Small intestine (tissue), 7 donors: ENCODE measurements at regions not wholly inside any gene's neighbourhood (a gene's known extent, or its start where the extent isn't known, plus 50 kb on each side); places are given as distances from the start of the nearest gene placed in this dataset.

Source experiments
- DNase-seq, 2 donors: peaks; one replicate each; pipeline versions ENCODE4 v3.0.0 to v3.0.0-alpha.2; 2013
- FAIRE-seq: peaks from 2 replicates; lab custom pipeline; 2012; peaks lifted over from hg19 to GRCh38; lab: Jason Lieb, UNC
- H3K27ac ChIP-seq, 3 donors: one replicate each; pipeline ENCODE4 v1.5.1; 2013; ENCODE audit warnings: low read length in 2 of 3, mild to moderate bottlenecking in 2 of 3, control low read depth in 1 of 3, inconsistent platforms in 1 of 3, low read depth in 1 of 3, moderate library complexity in 1 of 3
- H3K27me3 ChIP-seq, 3 donors: one replicate each; pipeline ENCODE4 v1.6.1; 2013; ENCODE audit warnings: low read length in 3 of 3, inconsistent platforms in 1 of 3; ENCODE audit not compliant: control insufficient read depth in 3 of 3, insufficient read depth in 3 of 3
- H3K36me3 ChIP-seq, 3 donors: one replicate each; pipeline ENCODE4 v1.6.1; 2013; ENCODE audit warnings: low read length in 3 of 3, inconsistent platforms in 1 of 3, low read depth in 1 of 3, mild to moderate bottlenecking in 1 of 3, moderate library complexity in 1 of 3; ENCODE audit not compliant: control insufficient read depth in 3 of 3, insufficient read depth in 2 of 3
- H3K4me1 ChIP-seq, 3 donors: one replicate each; pipeline ENCODE4 v1.6.1; 2013; ENCODE audit warnings: low read length in 2 of 3, inconsistent platforms in 1 of 3, low read depth in 1 of 3, mild to moderate bottlenecking in 1 of 3, moderate library complexity in 1 of 3; ENCODE audit not compliant: control insufficient read depth in 3 of 3, insufficient read depth in 2 of 3
- H3K4me3 ChIP-seq, 3 donors: one replicate each; pipeline ENCODE4 v1.5.1; 2013; ENCODE audit warnings: low read length in 3 of 3, control low read depth in 1 of 3, inconsistent platforms in 1 of 3, low read depth in 1 of 3, mild to moderate bottlenecking in 1 of 3, moderate library complexity in 1 of 3
- H3K9me3 ChIP-seq, 2 donors: one replicate each; pipeline ENCODE4 v1.6.1; 2013; ENCODE audit warnings: low read depth in 1 of 2, low read length in 1 of 2; ENCODE audit not compliant: control insufficient read depth in 2 of 2, insufficient read depth in 1 of 2
- WGBS, 3 donors: extraction: QIAGEN DNeasy Blood & Tissue Kit; methylation state at CpG; one replicate each; pipeline ENCODE4 v1.1.7; 2013; 5-methylcytosine and 5-hydroxymethylcytosine counted together
- donor health status: healthy with polysubstance abuse.
- donor health status: control.
- donor health status: control.
- donor health status: Bipolar disorder and iron deficiency.
- donor health status: healthy.

- H3K27ac ChIP-seq: no peak overlapping the region
- H3K27me3 ChIP-seq: no peaks in the 10 kb centered on the region
- DNase-seq: no peak
- FAIRE-seq: no peak
- H3K9me3 ChIP-seq: no peaks in the 10 kb centered on the region
- H3K36me3 ChIP-seq: no peaks in the 10 kb centered on the region
- no peaks in the 10 kb centered on the region for H3K4me1 ChIP-seq
- no peak overlapping the region for H3K4me3 ChIP-seq
- 56 to 82% (median 72%) methylated on average over 3 of the region's 3 CpGs for WGBS, 3 donors
Measured at GRCh38 chr4:182093935-182094334, 149.3 kb upstream of the TENM3 start.

DNA sequence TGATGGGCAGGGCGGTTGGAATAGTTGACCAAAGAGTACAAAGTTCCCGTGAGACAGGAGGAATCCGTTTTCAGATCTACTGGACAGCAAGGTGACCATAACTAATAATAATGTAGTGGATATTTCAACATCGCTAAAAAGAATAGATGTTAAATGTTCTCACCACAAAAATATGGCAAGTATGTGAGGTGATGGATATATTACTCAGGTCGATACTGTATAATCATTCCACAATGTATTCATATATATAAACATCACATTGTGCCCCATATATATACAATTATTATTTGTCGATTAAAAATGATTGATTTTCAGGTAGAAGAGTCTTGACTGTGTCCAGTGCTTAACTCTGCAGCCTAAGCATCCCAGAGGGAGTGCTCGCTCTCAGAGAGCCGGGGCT, 141.6 kb upstream of the TENM3 start:
- WGBS, 3 donors: 85 to 92% (median 88%) methylated on average over 8 of the region's 8 CpGs
- H3K4me3 ChIP-seq: no peak overlapping the region
- H3K27me3 ChIP-seq: no peaks in the 10 kb centered on the region
- H3K9me3 ChIP-seq: no peaks in the 10 kb centered on the region
- DNase-seq (no peak), FAIRE-seq (no peak)
- H3K4me1 ChIP-seq: no peaks in the 10 kb centered on the region
- no peaks in the 10 kb centered on the region for H3K36me3 ChIP-seq
- H3K27ac ChIP-seq: no peak overlapping the region

DNA sequence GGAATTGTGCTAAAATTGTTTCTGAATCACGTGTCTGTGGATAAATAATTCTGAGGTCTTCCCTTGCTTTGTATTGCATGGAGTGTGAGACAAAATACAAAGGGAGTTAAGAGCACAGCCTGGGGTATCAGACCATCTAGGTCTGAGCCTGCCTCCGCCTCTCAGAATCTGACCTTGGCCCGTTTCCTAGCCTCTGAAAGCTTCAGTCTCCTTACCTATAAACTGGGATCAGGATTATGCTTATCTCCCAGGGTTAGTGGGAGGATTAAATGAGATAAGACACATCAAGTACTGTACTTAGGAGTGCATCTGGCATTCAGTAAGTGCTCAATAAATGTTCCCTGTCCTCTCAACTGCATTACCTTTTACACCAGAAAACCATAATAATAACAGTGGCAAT, 140.6 kb upstream of the TENM3 start:
- Histone ChIP-seq H3K36me3 (no peaks in the 10 kb centered on the region), H3K27me3 (no peaks in the 10 kb centered on the region), H3K9me3 (no peaks in the 10 kb centered on the region), H3K4me1 (no peaks in the 10 kb centered on the region), H3K4me3 (no peak overlapping the region), H3K27ac (no peak overlapping the region)
- FAIRE-seq: no peak
- 31 to 61% (median 33%) methylated on average over 3 of the region's 3 CpGs for WGBS, 3 donors
- DNase-seq: no peak

- DNase-seq: no peak
- 44 to 64% (median 51%) methylated on average over 5 of the region's 5 CpGs for WGBS, 3 donors
- no peaks in the 10 kb centered on the region for H3K4me1 ChIP-seq
- no peak for FAIRE-seq
- no peaks in the 10 kb centered on the region for H3K36me3 ChIP-seq
- H3K27ac ChIP-seq: no peak overlapping the region
- H3K9me3 ChIP-seq: no peaks in the 10 kb centered on the region
- no peaks in the 10 kb centered on the region for H3K27me3 ChIP-seq
- H3K4me3 ChIP-seq: no peak overlapping the region
Measured at GRCh38 chr4:182103614-182104319, 139.4 kb upstream of the TENM3 start.

DNA sequence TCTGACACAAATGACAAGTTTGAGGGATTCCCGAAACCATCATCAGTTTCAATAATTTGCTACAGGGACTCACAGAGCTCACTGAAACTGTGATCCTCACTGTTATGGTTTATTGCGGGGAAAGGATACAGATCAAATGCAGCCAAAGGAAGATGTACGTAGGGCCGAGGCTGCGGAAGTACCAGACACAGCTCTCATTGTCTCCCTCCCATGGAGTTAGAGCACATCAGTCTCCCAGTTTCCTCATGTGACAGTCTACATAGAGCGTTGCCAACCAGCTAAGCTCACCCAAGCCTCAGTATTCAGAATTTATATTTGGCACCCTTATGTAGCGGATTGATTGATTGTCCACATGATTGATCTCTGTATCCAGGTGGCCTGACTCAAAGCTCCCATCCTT, 137.8 kb upstream of the TENM3 start:
- H3K36me3 ChIP-seq: no peaks in the 10 kb centered on the region
- no peak for FAIRE-seq

DNA sequence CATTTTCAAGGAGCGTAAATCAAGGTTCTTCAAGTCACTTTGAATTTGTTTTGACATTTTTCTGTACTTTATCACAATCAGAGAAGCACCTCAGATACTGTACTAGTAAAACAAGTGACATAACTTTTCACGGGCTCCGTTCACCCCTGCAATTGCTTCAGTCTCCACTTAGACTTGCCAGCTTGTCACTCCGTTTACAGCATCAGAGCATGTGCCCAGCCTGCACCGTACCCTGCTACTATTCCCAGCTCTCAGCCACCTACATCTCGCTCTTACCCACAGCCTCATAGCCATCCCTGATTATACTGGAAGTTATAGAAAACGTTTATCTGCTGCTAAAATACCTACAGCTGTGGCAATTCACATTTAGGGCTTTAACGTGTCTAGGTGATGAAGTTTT, 135.3 kb upstream of the TENM3 start:
- WGBS, 3 donors: 65 to 71% (median 70%) methylated on average over 8 of the region's 8 CpGs
- FAIRE-seq: no peak
- Histone ChIP-seq H3K4me3 (no peak overlapping the region), H3K36me3 (no peaks in the 10 kb centered on the region), H3K27ac (no peak overlapping the region), H3K9me3 (no peaks in the 10 kb centered on the region), H3K27me3 (no peaks in the 10 kb centered on the region), H3K4me1 (no peaks in the 10 kb centered on the region)
- DNase-seq: no peak

More for the DNA sequence above, 137.8 kb upstream of the TENM3 start:
- Histone ChIP-seq H3K27ac (no peak overlapping the region), H3K27me3 (no peaks in the 10 kb centered on the region), H3K4me1 (no peaks in the 10 kb centered on the region), H3K9me3 (no peaks in the 10 kb centered on the region), H3K4me3 (no peak overlapping the region)
- WGBS, 3 donors: 94% methylated on average over 7 of the region's 7 CpGs
- DNase-seq: no peak

DNA sequence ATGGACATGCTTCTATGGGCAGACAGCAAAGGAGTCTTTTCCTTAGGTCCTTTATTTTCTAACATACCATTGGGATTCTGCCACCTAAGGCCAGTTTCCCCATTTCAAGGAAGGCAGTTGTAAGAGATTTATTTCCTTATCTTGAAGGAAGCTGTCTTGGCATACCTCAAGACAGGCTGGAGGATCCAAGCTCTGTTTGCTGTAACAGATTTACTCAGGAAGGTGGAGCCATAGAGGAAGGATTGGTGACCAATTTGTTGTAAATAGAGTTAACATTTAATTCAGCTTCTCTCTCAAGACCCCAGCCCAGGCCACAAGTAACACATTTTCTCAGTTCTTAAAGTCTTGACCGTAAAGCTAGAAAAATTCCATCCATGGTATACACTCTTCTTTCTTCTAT, 131.6 kb upstream of the TENM3 start:
- Histone ChIP-seq H3K36me3 (no peaks in the 10 kb centered on the region), H3K27ac (no peak overlapping the region), H3K27me3 (no peaks in the 10 kb centered on the region), H3K4me3 (no peak overlapping the region), H3K9me3 (no peaks in the 10 kb centered on the region), H3K4me1 (no peaks in the 10 kb centered on the region)
- FAIRE-seq (no peak), DNase-seq (no peak)
- 89 to 93% (median 90%) methylated on average over 1 of the region's 1 CpG for WGBS, 3 donors

- Histone ChIP-seq H3K27me3 (no peaks in the 10 kb centered on the region), H3K27ac (no peak overlapping the region), H3K9me3 (peaks cover 0 to 6% of the 10 kb centered on the region in 2 donors), H3K36me3 (no peaks in the 10 kb centered on the region), H3K4me1 (no peaks in the 10 kb centered on the region), H3K4me3 (no peak overlapping the region)
- FAIRE-seq (no peak), DNase-seq (no peak)
Measured at GRCh38 chr4:182113779-182114178, 129.4 kb upstream of the TENM3 start.

- peaks cover 0 to 18% of the 10 kb centered on the region in 2 donors for H3K9me3 ChIP-seq
- no peak overlapping the region for H3K27ac ChIP-seq
- no peaks in the 10 kb centered on the region for H3K4me1 ChIP-seq
- H3K27me3 ChIP-seq: no peaks in the 10 kb centered on the region
- 86 to 92% (median 90%) methylated on average over 7 of the region's 7 CpGs for WGBS, 3 donors
- DNase-seq: no peak
- no peak overlapping the region for H3K4me3 ChIP-seq
- no peaks in the 10 kb centered on the region for H3K36me3 ChIP-seq
- FAIRE-seq: no peak
Measured at GRCh38 chr4:182124359-182124758, 118.8 kb upstream of the TENM3 start.
